ENCODE measurements at regions not wholly inside any gene's neighbourhood (a gene's known extent, or its start where the extent isn't known, plus 50 kb on each side); places are given as distances from the start of the nearest gene placed in this dataset.

GRCh38 chr3:59268170-59268569 lies 218.3 kb upstream of the CFAP20DC start:
- no peak for TF ChIP-seq POLR2A (IDR thresholded peaks at IDR 0.05; ENCODE audit: low read depth, low read length)
- no peak for TF ChIP-seq POLR2AphosphoS5 (IDR thresholded peaks at IDR 0.05; ENCODE audit: low read depth, low read length)

Data from GM12892 (cell line).